NCI-H345 treated with DMSO at 0.1 percent for 48 hours (cell line): ENCODE measurements at regions not wholly inside any gene's neighbourhood (a gene's known extent, or its start where the extent isn't known, plus 50 kb on each side); places are given as distances from the start of the nearest gene placed in this dataset.
"Not testable (repeated sequence)": the region's sequence is repeated elsewhere in the genome, so short reads cannot be mapped to it uniquely, and the experiment has no call there.

ENCODE experiments used
- DNase-seq: peaks from one replicate; lab custom pipeline; 2025; ENCODE audit not compliant: unreplicated experiment; lab: John Stamatoyannopoulos, UW

DNA sequence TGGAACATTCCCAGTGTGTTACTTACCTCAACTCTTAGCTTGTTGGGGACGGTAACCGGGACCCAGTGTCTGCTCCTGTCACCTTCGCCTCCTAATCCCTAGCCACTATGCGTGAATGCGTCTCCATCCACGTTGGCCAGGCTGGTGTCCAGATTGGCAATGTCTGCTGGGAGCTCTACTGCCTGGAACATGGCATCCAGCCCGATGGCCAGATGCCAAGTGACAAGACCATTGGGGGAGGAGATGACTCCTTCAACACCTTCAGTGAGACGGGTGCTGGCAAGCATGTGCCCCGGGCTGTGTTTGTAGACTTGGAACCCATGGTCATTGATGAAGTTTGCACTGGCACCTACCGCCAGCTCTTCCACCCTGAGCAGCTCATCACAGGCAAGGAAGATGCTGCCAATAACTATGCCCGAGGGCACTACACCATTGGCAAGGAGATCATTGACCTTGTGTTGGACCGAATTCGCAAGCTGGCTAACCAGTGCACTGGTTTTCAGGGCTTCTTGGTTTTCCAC, 59.8 kb upstream of the CHORDC1 start:
- DNase-seq: not testable (repeated sequence)

DNA sequence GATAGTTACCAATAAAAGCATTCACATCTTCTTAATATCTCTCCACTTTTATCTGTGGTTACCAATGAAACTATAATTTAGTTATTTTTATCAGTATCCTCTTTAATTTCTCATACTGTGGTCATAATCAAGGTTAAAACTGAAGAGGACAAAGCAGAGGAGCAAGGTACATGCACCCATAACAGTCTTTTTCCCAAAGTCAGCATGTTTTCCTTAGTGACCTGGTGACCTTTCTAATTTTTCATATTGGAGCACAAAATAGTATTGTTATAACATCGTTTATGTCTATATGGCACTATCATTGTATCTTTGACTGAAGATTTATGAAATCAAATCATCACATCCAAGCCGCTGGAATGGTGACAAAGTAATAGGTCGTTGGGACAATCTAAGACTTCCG, 51.5 kb upstream of the CHORDC1 start:
- DNase-seq: no peak
